ENCODE measurements at regions not wholly inside any gene's neighbourhood (a gene's known extent, or its start where the extent isn't known, plus 50 kb on each side); places are given as distances from the start of the nearest gene placed in this dataset.
"Not testable (repeated sequence)": the region's sequence is repeated elsewhere in the genome, so short reads cannot be mapped to it uniquely, and the experiment has no call there.

GRCh38 chr6:68237205-68237604 is 397.9 kb upstream of the ADGRB3 start:
- no peak for DNase-seq (ENCODE audit: low spot score)

GRCh38 chr6:68235326-68235784 is 399.7 kb upstream of the ADGRB3 start:
- peak; percentile 46 for DNase-seq (ENCODE audit: low spot score)

GRCh38 chr6:68233623-68234022 is 401.5 kb upstream of the ADGRB3 start:
- DNase-seq (ENCODE audit: low spot score): peak; percentile 35

GRCh38 chr6:68229566-68229965 is 405.5 kb upstream of the ADGRB3 start:
- no peak for DNase-seq (ENCODE audit: low spot score)

- peak; percentile 5 for DNase-seq (ENCODE audit: low spot score)
Observed at GRCh38 chr6:68226460-68226859, 408.6 kb upstream of the ADGRB3 start.

GRCh38 chr6:68225729-68226128 is 409.4 kb upstream of the ADGRB3 start:
- DNase-seq (ENCODE audit: low spot score): no peak

- no peak for DNase-seq (ENCODE audit: low spot score)
Observed at GRCh38 chr6:68211242-68211795, 423.8 kb upstream of the ADGRB3 start.

- DNase-seq (ENCODE audit: low spot score): not testable (repeated sequence)
Observed at GRCh38 chr6:68207612-68208011, 427.5 kb upstream of the ADGRB3 start.

- DNase-seq (ENCODE audit: low spot score): no peak
Observed at GRCh38 chr6:68200929-68201328, 434.2 kb upstream of the ADGRB3 start.

- DNase-seq (ENCODE audit: low spot score): no peak
Observed at GRCh38 chr6:68197356-68197755, 437.7 kb upstream of the ADGRB3 start.

- DNase-seq (ENCODE audit: low spot score): peak; percentile 24
Observed at GRCh38 chr6:68196645-68197044, 438.4 kb upstream of the ADGRB3 start.

- DNase-seq (ENCODE audit: low spot score): not testable (repeated sequence)
Observed at GRCh38 chr6:68195753-68196152, 439.3 kb upstream of the ADGRB3 start.

GRCh38 chr6:68194846-68195478 is 440.1 kb upstream of the ADGRB3 start:
- DNase-seq (ENCODE audit: low spot score): no peak

GRCh38 chr6:68192988-68193387 is 442.1 kb upstream of the ADGRB3 start:
- no peak for DNase-seq (ENCODE audit: low spot score)

- no peak for DNase-seq (ENCODE audit: low spot score)
Observed at GRCh38 chr6:68189217-68189815, 445.8 kb upstream of the ADGRB3 start.

- no peak for DNase-seq (ENCODE audit: low spot score)
Observed at GRCh38 chr6:68186870-68187269, 448.2 kb upstream of the ADGRB3 start.

GRCh38 chr6:68182386-68182785 is 452.7 kb upstream of the ADGRB3 start:
- no peak for DNase-seq (ENCODE audit: low spot score)

- not testable (repeated sequence) for DNase-seq (ENCODE audit: low spot score)
Observed at GRCh38 chr6:68181027-68181426, 454.1 kb upstream of the ADGRB3 start.

GRCh38 chr6:68173616-68174015 is 461.5 kb upstream of the ADGRB3 start:
- DNase-seq (ENCODE audit: low spot score): no peak

GRCh38 chr6:68169922-68170321 is 465.2 kb upstream of the ADGRB3 start:
- no peak for DNase-seq (ENCODE audit: low spot score)

- DNase-seq (ENCODE audit: low spot score): no peak
Observed at GRCh38 chr6:68167604-68168003, 467.5 kb upstream of the ADGRB3 start.

GRCh38 chr6:68160812-68161211 is 474.3 kb upstream of the ADGRB3 start:
- DNase-seq (ENCODE audit: low spot score): not testable (repeated sequence)

- DNase-seq (ENCODE audit: low spot score): no peak
Observed at GRCh38 chr6:68160348-68160747, 474.7 kb upstream of the ADGRB3 start.
